Renal pelvis (tissue), 1 donor: ENCODE measurements at regions not wholly inside any gene's neighbourhood (a gene's known extent, or its start where the extent isn't known, plus 50 kb on each side); places are given as distances from the start of the nearest gene placed in this dataset.
"Not testable (repeated sequence)": the region's sequence is repeated elsewhere in the genome, so short reads cannot be mapped to it uniquely, and the experiment has no call there.

ENCODE experiments used
- DNase-seq: peaks from one replicate; pipeline ENCODE4 v3.0.0-alpha.2; 2013

- DNase-seq, result no peak
Measured at GRCh38 chr5:97936231-97936630, 753.2 kb upstream of the RIOK2 start.

GRCh38 chr5:97937846-97938245 lies 754.8 kb upstream of the RIOK2 start:
- DNase-seq, result no peak

DNA sequence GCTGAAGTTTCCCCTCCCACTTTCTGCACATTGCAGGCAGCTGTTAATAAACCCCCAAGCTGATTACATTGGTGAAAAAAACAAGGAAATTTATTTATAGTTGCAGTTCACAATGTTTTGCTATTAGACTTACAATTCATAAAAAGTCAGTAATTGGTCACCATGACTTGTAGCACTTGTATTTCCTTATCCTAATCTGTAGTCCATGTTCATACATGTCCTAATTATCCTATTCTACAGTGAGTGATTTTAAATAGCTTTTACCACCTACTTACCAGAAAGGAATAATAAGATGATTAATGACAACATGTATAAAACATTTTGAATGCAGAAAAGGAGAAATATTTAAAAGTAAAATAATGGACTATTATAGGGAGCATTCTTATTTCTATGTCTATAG lies 760.0 kb upstream of the RIOK2 start:
- no peak for DNase-seq

- DNase-seq, result no peak
Measured at GRCh38 chr5:97951139-97951538, 768.1 kb upstream of the RIOK2 start.

DNA sequence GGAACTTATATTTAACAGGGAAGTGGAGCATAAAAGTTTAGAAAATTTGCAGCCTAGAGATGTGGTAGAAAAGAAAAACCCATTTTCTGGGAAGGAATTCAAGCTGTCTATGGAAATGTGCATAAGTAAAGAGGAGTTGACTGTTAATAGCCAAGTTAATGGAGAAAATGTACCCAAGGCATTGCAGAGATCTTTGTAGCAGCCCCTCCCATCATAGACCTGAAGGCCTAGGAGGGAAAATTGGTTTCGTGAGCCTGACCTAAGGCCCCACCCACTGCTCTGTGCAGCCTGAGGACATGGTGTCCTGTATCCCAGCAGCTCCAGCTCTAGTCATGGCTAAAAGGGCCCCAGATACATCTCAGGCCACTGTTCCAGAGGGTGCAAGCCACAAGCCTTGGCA lies 772.4 kb upstream of the RIOK2 start:
- DNase-seq, result no peak

GRCh38 chr5:97967292-97967691 lies 784.2 kb upstream of the RIOK2 start:
- no peak for DNase-seq

- DNase-seq, result no peak
Measured at GRCh38 chr5:97968346-97968745, 785.3 kb upstream of the RIOK2 start.

DNA sequence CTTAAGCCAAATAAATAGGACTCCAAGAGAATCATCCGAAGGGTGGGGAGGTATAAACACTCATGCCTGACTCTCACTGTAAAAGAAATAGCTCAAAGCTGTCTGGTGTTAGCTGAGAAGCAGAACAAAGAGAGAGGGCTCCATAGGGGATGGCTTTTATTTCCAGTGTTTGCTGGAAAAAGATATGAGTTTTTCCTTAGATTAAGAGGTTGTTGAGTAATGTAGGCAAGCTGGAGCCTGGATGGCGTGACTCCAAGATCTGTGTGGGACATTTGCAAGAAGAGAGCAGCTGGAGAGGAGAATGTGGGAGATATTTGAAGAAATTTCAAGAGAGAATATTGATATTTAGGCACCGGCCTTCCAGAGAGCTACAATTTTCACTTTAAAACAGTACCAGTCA lies 793.7 kb upstream of the RGMB start:
- DNase-seq, result no peak

DNA sequence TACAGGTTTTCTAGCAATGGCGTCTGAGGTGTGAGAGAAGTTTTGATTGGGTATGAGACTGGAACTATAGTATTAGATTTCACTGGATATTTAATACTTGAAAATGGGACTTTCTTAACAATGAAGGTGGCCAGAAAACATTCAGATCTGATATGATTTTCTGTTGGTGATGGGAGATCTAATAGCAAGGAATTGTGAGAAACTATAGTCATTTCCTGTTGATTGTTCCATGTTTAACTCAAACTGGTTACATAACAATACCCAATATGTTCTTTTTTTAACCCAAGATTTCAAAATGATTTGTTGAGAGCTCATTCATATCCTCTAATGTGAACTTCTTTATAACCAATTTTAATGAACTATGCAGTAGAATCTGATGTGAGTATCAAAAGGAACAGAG lies 793.2 kb upstream of the RGMB start:
- no peak for DNase-seq

DNA sequence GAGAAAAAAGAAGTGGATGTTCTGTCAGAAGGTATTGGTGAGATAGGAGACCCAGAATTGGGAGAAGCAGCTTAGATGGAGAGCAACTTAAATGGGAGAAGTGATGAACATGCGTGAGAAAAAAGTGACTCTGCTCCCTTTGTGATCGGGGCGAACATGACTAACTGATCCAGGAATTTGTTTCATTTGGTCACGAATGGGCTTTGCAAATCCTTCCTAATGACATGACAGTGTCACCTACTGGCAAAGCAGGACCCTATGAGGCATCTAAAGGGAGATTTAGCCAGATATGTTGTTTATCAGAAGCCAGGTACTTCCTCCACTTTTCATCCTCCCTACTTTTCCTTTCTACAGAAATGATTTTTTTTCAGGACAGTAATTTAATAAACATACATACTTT lies 787.4 kb upstream of the RGMB start:
- no peak for DNase-seq

DNA sequence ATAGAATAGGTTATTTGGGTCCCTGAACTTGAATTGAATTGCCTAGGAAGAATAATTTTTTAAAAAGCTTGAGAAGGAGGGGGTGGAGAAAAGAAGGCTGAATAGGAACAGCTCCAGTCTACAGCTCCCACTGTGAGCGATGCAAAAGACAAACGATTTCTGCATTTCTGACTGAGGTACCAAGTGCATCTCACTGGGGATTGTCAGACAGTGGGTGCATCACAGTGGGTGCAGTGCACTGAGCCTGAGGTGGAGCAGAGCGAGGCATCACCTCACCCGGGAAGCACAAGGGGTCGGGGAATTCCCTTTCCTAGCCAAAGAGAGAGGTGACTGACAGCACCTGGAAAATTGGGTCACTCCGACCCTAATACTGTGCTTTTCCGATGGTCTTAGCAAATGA lies 782.2 kb upstream of the RGMB start:
- no peak for DNase-seq

DNA sequence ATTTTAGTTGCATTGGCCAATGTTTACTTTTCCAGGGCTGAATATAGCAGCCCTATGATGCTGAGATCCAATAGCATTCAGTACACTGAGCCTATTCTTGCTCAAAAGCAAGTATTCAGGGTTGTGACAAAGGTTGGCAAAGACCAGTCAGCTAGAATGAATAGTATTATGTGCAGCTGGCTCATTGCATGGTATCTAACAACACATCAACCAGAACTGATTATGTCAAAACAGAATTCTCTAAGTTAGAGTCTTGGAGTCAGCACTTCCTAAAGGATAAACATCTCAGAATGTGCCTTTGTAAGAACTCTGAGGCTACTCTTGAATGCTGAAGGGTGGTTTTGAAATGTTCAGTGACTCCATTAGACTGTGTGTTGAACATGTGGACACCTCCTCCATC lies 774.5 kb upstream of the RGMB start:
- DNase-seq, result no peak

DNA sequence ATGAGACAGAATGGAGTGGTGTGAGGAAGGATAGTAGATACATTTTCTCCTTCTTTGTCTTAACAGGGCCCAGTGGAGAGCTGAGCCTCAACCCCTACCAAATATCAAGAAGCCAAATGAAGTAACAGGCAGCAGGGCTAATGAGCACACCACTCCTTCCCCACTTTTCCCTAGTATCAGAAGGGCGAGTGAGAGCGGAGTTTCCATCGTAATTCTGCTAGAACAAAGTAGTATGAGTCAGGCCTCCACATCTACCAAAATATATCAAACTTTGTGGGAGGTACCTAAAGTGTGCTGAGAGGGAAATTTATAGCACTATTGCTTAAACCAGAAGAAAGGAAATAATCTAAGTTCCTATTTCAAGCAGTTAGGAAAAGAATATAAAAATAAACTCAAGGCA lies 769.0 kb upstream of the RGMB start:
- DNase-seq, result no peak

DNA sequence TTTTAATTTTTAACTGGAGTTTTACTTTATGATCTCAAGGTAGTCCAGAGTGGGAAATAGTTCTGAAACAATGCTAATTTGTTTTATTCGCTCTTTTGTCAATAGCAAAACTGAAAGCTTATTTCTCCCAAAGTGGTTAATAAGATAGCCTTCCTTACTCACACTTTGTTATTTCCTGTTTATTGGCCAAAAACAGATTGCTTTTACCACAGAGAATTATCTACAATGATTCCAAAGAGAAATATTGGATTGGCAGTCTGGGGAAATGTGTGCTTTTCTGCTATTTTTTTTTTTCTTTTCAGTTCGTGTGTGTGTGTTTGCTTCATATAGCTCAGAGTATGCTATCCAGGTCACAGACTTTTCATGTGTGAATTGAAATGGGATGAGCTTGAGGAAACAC lies 756.7 kb upstream of the RGMB start:
- DNase-seq, result no peak

DNA sequence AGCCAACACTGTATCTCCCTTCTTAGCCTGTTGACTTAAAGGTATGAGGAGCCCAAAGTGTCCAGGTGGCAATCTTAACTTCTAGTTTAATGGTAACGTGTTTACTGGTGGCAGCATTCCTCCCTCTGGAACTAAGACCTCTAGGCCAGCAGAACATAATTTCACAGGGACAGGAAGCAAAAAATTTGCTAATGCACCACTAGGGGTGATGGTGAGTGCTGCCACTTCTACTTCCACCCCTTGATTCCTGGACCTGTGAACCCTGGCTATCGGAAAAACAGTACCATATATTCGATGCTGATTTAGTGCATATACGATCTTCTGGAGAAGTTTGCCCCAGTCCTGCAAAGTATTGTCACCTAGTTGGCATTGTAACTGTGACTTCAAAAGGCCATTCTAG lies 743.2 kb upstream of the RGMB start:
- not testable (repeated sequence) for DNase-seq

GRCh38 chr5:98031036-98031435 lies 742.4 kb upstream of the RGMB start:
- DNase-seq, result not testable (repeated sequence)

DNA sequence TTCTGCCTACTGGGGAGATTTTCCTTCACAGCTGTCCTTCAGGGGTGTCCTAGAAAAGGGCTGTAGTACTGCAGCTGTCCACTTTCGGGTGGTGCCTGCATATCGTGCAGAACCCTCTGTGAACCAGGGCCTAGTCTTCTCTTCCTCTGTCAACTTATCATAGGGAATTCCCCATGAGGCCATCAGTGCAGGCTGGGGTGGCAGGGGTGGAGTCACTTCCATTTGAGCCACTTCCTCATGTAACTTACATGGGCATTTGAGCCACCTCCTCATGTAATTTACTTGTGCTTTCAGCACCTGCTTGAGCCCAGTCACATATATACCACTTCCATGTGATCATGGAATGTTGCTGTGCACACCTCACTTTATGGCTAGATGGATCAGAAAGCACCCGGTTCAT lies 742.0 kb upstream of the RGMB start:
- no peak for DNase-seq

GRCh38 chr5:98031926-98032325 lies 741.5 kb upstream of the RGMB start:
- DNase-seq, result no peak

- DNase-seq, result no peak
Measured at GRCh38 chr5:98041661-98042060, 731.8 kb upstream of the RGMB start.

- DNase-seq, result no peak
Measured at GRCh38 chr5:98042521-98042920, 730.9 kb upstream of the RGMB start.

DNA sequence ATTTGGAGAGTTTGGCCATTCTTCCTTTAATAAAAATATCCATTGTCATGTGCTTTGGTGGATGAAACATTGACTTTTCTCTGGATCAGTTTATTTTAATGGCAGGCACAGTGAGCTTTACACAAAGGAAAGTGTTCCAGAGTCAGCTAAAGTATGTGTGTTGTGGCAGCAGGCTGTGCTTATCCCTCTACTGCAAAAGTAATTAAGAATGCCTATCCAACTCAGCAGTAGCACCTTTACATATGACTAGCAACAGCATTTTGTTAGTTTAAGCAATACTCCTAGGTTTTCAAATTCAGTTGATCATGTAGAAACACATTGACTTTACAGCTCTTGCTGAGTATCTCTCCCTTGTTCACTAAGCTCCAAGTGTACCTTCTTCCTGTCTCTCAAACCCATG lies 730.5 kb upstream of the RGMB start:
- DNase-seq, result no peak

GRCh38 chr5:98050583-98050982 lies 722.9 kb upstream of the RGMB start:
- DNase-seq, result no peak

DNA sequence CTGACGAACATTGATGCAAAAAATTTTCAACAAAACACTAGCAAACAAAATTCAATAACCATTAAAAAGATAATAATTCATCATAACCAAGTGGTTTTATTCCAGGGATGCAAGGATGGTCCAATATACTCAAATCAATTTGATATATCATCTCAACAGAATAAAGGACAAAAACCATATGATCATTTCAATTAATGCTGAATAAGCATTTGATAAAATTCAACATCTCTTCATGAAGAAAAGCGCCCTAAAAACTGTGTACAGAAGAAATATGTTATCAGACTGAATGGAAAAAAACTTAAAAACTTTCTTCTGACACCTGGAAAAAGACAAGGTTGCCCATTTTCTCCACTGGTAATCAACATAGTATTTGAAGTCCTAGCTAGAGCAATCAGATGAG lies 720.3 kb upstream of the RGMB start:
- DNase-seq, result no peak

GRCh38 chr5:98060148-98060547 lies 713.3 kb upstream of the RGMB start:
- no peak for DNase-seq

DNA sequence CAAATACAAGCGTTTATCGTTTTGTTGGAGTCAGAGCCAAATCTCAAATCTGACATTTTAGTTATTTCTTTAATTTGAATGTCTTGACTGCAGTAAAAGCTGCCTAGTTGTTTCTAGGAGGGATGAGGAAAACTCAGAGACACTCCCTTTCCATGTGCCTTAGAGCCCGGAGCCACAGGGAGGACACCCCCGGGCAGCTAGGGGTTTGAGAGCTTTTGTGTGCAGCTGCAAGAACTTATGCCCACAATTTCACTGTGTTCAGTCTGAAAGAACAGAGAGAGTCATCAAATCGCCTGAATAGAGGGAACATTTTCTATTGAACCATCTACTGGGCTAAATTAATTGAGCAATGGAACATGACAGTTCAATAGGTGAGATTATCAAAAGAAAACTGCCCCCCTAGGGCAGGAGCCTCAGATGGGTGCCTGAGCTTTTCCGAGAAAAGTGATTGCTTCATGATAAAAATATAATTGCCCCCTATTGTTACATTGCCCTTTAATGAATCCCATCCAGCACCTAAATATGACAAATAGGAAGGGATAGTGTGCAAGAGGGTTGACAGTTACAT lies 709.3 kb upstream of the RGMB start:
- DNase-seq, result no peak
